Fibroblast of lung (primary cell): ENCODE measurements at regions not wholly inside any gene's neighbourhood (a gene's known extent, or its start where the extent isn't known, plus 50 kb on each side); places are given as distances from the start of the nearest gene placed in this dataset.

Experiments
- CTCF ChIP-seq, 2 donors: IDR thresholded peaks in 1 of 2; conservative IDR thresholded peaks in 1 of 2; 1 replicate in 1 of 2; 2 replicates in 1 of 2; pipeline ENCODE4 v1.5.1; 2011 to 2012; ENCODE audit warnings: low read length in 2 of 2, control low read depth in 1 of 2, inconsistent platforms in 1 of 2, low read depth in 1 of 2, mild to moderate bottlenecking in 1 of 2
- EZH2 ChIP-seq: IDR thresholded peaks from 2 replicates; pipeline ENCODE4 v1.5.1; 2012; ENCODE audit warnings: low read length, control low read depth, mild to moderate bottlenecking; ENCODE audit errors: missing control alignments

- no peak for TF ChIP-seq CTCF (conservative IDR thresholded peaks at IDR 0.05 in 1 of 2, IDR thresholded peaks at IDR 0.05 in 1 of 2; ENCODE audit: low read depth in 1 of 2, low read length in 2 of 2)
- TF ChIP-seq EZH2 = no peak
Observed at GRCh38 chr7:42722716-42723115, 189.2 kb downstream of the C7orf25 start.
